Trophoblast cell (in vitro differentiated cells and primary cell): ENCODE measurements at regions not wholly inside any gene's neighbourhood (a gene's known extent, or its start where the extent isn't known, plus 50 kb on each side); places are given as distances from the start of the nearest gene placed in this dataset.
A peak's percentile ranks its signal among the peaks of the same experiment; 100 is the strongest.

Source experiments
- DNase-seq, 2 donors: peaks; one replicate each; pipeline ENCODE4 v3.0.0-alpha.2; 2016
- H2AFZ ChIP-seq: 2 replicates; pipeline ENCODE4 v1.6.1; 2013; ENCODE audit warnings: low read length, moderate library complexity, mild to moderate bottlenecking; ENCODE audit not compliant: insufficient read depth, poor library complexity
- H2AK5ac ChIP-seq: 2 replicates; pipeline ENCODE4 v1.6.1; 2013; ENCODE audit warnings: mild to moderate bottlenecking, low read length
- H2BK120ac ChIP-seq: 2 replicates; pipeline ENCODE4 v1.6.1; 2013; ENCODE audit warnings: low read length, mild to moderate bottlenecking, moderate library complexity; ENCODE audit not compliant: insufficient read depth, poor library complexity
- H2BK12ac ChIP-seq: 2 replicates; pipeline ENCODE4 v1.6.1; 2013; ENCODE audit warnings: mild to moderate bottlenecking, low read length, moderate library complexity
- H2BK5ac ChIP-seq: 2 replicates; pipeline ENCODE4 v1.6.1; 2013; ENCODE audit warnings: low read length, low read depth, moderate library complexity, mild to moderate bottlenecking; ENCODE audit not compliant: poor library complexity
- H3K14ac ChIP-seq: 2 replicates; pipeline ENCODE4 v1.6.1; 2013; ENCODE audit warnings: mild to moderate bottlenecking, low read length
- H3K18ac ChIP-seq: 2 replicates; pipeline ENCODE4 v1.6.1; 2013; ENCODE audit warnings: mild to moderate bottlenecking, low read length
- H3K23ac ChIP-seq: 2 replicates; pipeline ENCODE4 v1.6.1; 2013; ENCODE audit warnings: low read length
- H3K27ac ChIP-seq: 2 replicates; pipeline ENCODE4 v1.5.1; 2013; ENCODE audit warnings: low read depth, mild to moderate bottlenecking, inconsistent platforms, low read length, moderate library complexity
- H3K27me3 ChIP-seq: 2 replicates; pipeline ENCODE4 v1.6.1; 2013; ENCODE audit warnings: inconsistent platforms, mild to moderate bottlenecking, low read length, moderate library complexity; ENCODE audit not compliant: insufficient read depth
- H3K36me3 ChIP-seq, 2 experiments: 1 replicate in 1 of 2; 2 replicates in 1 of 2; pipeline ENCODE4 v1.6.1; 2013; ENCODE audit warnings: low read length in 2 of 2, mild to moderate bottlenecking in 2 of 2, moderate library complexity in 1 of 2; ENCODE audit not compliant: insufficient read depth in 2 of 2, control insufficient read depth in 1 of 2
- H3K4ac ChIP-seq: 2 replicates; pipeline ENCODE4 v1.6.1; 2013; ENCODE audit warnings: low read depth, mild to moderate bottlenecking, low read length, moderate library complexity
- H3K4me1 ChIP-seq, 2 experiments: 1 replicate in 1 of 2; 2 replicates in 1 of 2; pipeline ENCODE4 v1.6.1; 2013; ENCODE audit warnings: low read length in 2 of 2, mild to moderate bottlenecking in 2 of 2, moderate library complexity in 1 of 2; ENCODE audit not compliant: insufficient read depth in 2 of 2, control insufficient read depth in 1 of 2
- H3K4me2 ChIP-seq: 2 replicates; pipeline ENCODE4 v1.6.1; 2013; ENCODE audit warnings: inconsistent platforms, mild to moderate bottlenecking, low read length, moderate library complexity
- H3K4me3 ChIP-seq: 2 replicates; pipeline ENCODE4 v1.5.1; 2013; ENCODE audit warnings: mild to moderate bottlenecking, low read depth, low read length, inconsistent platforms
- H3K79me1 ChIP-seq: one replicate; pipeline ENCODE4 v1.6.1; 2013; ENCODE audit warnings: low read length
- H3K79me2 ChIP-seq: 2 replicates; pipeline ENCODE4 v1.6.1; 2013; ENCODE audit warnings: low read length, mild to moderate bottlenecking; ENCODE audit not compliant: control insufficient read depth, insufficient read depth, poor library complexity
- H3K9ac ChIP-seq: 2 replicates; pipeline ENCODE4 v1.6.1; 2013; ENCODE audit warnings: mild to moderate bottlenecking, low read length
- H3K9me3 ChIP-seq: 2 replicates; pipeline ENCODE4 v1.6.1; 2013; ENCODE audit warnings: low read depth, mild to moderate bottlenecking, control low read depth, inconsistent platforms, low read length; ENCODE audit not compliant: insufficient read depth
- H4K12ac ChIP-seq: 2 replicates; pipeline ENCODE4 v1.6.1; 2013; ENCODE audit warnings: low read depth, mild to moderate bottlenecking, low read length, moderate library complexity
- H4K8ac ChIP-seq: 2 replicates; pipeline ENCODE4 v1.6.1; 2013; ENCODE audit warnings: low read depth, mild to moderate bottlenecking, low read length, moderate library complexity
- H4K91ac ChIP-seq: one replicate; pipeline ENCODE4 v1.6.1; 2013; ENCODE audit warnings: low read depth, mild to moderate bottlenecking, low read length, moderate library complexity
- WGBS: extraction: QIAGEN DNeasy Blood & Tissue Kit; methylation state at CpG from one replicate; pipeline ENCODE4 v1.1.7; 2013; ENCODE audit warnings: missing lambda C conversion rate; ENCODE audit not compliant: insufficient read length, insufficient coverage; ENCODE audit errors: extremely low coverage; 5-methylcytosine and 5-hydroxymethylcytosine counted together

DNA sequence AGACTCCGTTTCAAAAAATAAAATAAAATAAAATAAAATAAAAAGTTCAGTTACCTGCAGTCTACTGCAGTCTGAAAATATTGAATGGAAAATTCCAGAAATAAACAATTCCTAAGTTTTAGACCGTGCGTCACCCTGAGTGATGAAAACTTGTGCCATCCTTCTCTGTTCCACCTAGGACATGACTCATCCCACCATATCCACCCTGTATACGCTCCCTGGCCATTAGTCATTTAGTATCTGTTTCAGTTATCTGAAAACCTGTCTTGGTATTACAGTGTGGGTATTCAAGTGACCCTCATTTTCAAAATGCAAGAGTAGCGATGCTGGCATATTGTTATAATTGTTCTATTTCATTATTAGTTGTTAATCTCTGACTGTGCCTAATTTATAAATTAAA, 51.8 kb upstream of the TEX48 start:
- Histone ChIP-seq H3K4me3 (no peak overlapping the region), H3K79me2 (no peaks in the 10 kb centered on the region), H3K27ac (no peak overlapping the region), H4K8ac (no peak overlapping the region), H3K9ac (no peak overlapping the region), H4K12ac (no peak overlapping the region), H3K14ac (no peak overlapping the region), H3K4ac (no peak overlapping the region), H3K4me2 (no peak overlapping the region), H2BK12ac (no peak overlapping the region), H3K4me1 (no peaks in the 10 kb centered on the region), H3K79me1 (peaks cover 4% of the 10 kb centered on the region), H3K27me3 (no peaks in the 10 kb centered on the region), H4K91ac (no peak overlapping the region), H3K18ac (no peak overlapping the region), H2AFZ (no peak overlapping the region), H2AK5ac (no peak overlapping the region), H2BK120ac (no peak overlapping the region), H3K23ac (no peak overlapping the region), H3K36me3 (no peaks in the 10 kb centered on the region), H3K9me3 (no peaks in the 10 kb centered on the region), H2BK5ac (no peak overlapping the region)
- DNase-seq = peak; percentile 62 to 87
- no CpG with 5 or more reads among the region's 5 CpGs for WGBS

DNA sequence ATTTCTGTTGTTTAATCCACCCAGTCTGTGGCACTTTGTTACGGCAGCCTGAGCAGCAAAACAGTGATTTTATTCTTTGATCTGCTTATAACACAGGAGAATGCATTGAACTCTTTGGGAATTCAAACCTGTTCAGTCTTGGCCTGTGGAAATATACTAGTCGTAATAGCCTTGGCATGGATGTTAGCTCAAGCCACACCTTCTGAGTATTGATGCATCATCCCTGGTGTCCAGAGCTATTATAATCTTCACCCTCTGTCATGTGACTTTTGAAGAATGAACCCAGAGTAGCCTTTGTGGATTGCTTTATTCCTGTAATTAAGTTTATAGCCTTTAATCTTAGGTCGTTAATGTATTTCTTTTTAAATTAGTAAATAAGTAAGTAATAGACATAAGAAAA, 50.8 kb upstream of the TEX48 start:
- H3K79me2 ChIP-seq = no peaks in the 10 kb centered on the region
- H3K27ac ChIP-seq = no peak overlapping the region
- no peak overlapping the region for H3K4me2 ChIP-seq
- H2BK5ac ChIP-seq = no peak overlapping the region
- H4K12ac ChIP-seq = no peak overlapping the region
- no peak overlapping the region for H4K91ac ChIP-seq
- H3K4ac ChIP-seq = no peak overlapping the region
- H2BK120ac ChIP-seq = no peak overlapping the region
- no CpG with 5 or more reads among the region's 3 CpGs for WGBS
- H3K27me3 ChIP-seq = no peaks in the 10 kb centered on the region
- no peaks in the 10 kb centered on the region for H3K9me3 ChIP-seq
- H3K36me3 ChIP-seq = no peaks in the 10 kb centered on the region
- H4K8ac ChIP-seq = no peak overlapping the region
- H3K4me1 ChIP-seq = no peaks in the 10 kb centered on the region
- H3K9ac ChIP-seq = no peak overlapping the region
- peaks cover 1% of the 10 kb centered on the region for H3K79me1 ChIP-seq
- H2BK12ac ChIP-seq = no peak overlapping the region
- no peak overlapping the region for H3K18ac ChIP-seq
- H2AFZ ChIP-seq = no peak overlapping the region
- H3K14ac ChIP-seq = no peak overlapping the region
- H3K4me3 ChIP-seq = no peak overlapping the region
- no peak for DNase-seq
- H3K23ac ChIP-seq = no peak overlapping the region
- H2AK5ac ChIP-seq = no peak overlapping the region
